A172 (cell line): ENCODE measurements at regions not wholly inside any gene's neighbourhood (a gene's known extent, or its start where the extent isn't known, plus 50 kb on each side); places are given as distances from the start of the nearest gene placed in this dataset.
A peak's percentile ranks its signal among the peaks of the same experiment; 100 is the strongest.

Source experiments
- DNase-seq: peaks from one replicate; pipeline ENCODE4 v3.0.0-alpha.2; 2015; ENCODE audit warnings: low spot score

- DNase-seq = no peak
These were observed 156.0 kb upstream of the TPM1 start for GRCh38 chr15:62886431-62887071.

- no peak for DNase-seq
These were observed 155.4 kb upstream of the TPM1 start for GRCh38 chr15:62887113-62887570.

GRCh38 chr15:62888623-62889022 lies 153.9 kb upstream of the TPM1 start:
- DNase-seq = no peak

- DNase-seq = no peak
These were observed 153.3 kb upstream of the TPM1 start for GRCh38 chr15:62889141-62889661.

- DNase-seq = peak; percentile 38
These were observed 152.6 kb upstream of the TPM1 start for GRCh38 chr15:62889734-62890505.

GRCh38 chr15:62894322-62895085 lies 148.0 kb upstream of the TPM1 start:
- DNase-seq = peak; percentile 69

GRCh38 chr15:62895139-62895866 lies 147.2 kb upstream of the TPM1 start:
- peak; percentile 76 for DNase-seq

GRCh38 chr15:62895905-62896316 lies 146.6 kb upstream of the TPM1 start:
- DNase-seq = peak; percentile 83

- DNase-seq = peak; percentile 71
These were observed 146.1 kb upstream of the TPM1 start for GRCh38 chr15:62896380-62896866.

GRCh38 chr15:62896969-62897486 lies 145.5 kb upstream of the TPM1 start:
- DNase-seq = peak; percentile 98

GRCh38 chr15:62897634-62898033 lies 144.9 kb upstream of the TPM1 start:
- DNase-seq = no peak

- peak; percentile 63 for DNase-seq
These were observed 143.5 kb upstream of the TPM1 start for GRCh38 chr15:62899090-62899493.

GRCh38 chr15:62900071-62900802 lies 142.3 kb upstream of the TPM1 start:
- no peak for DNase-seq

GRCh38 chr15:62901087-62901486 lies 141.5 kb upstream of the TPM1 start:
- no peak for DNase-seq

- DNase-seq = no peak
These were observed 140.5 kb upstream of the TPM1 start for GRCh38 chr15:62901909-62902546.

- no peak for DNase-seq
These were observed 139.7 kb upstream of the TPM1 start for GRCh38 chr15:62902821-62903220.

- DNase-seq = no peak
These were observed 139.1 kb upstream of the TPM1 start for GRCh38 chr15:62903437-62903836.

- DNase-seq = no peak
These were observed 138.3 kb upstream of the TPM1 start for GRCh38 chr15:62904041-62904910.

- no peak for DNase-seq
These were observed 135.9 kb upstream of the TPM1 start for GRCh38 chr15:62906627-62907026.
